Fibroblast of villous mesenchyme (primary cell): ENCODE measurements at regions not wholly inside any gene's neighbourhood (a gene's known extent, or its start where the extent isn't known, plus 50 kb on each side); places are given as distances from the start of the nearest gene placed in this dataset.
"Not testable (repeated sequence)": the region's sequence is repeated elsewhere in the genome, so short reads cannot be mapped to it uniquely, and the experiment has no call there.

Source experiments
- DNase-seq: peaks from one replicate; pipeline ENCODE4 v3.0.0-alpha.2; 2010; ENCODE audit warnings: low read depth
- H3K4me3 ChIP-seq: 2 replicates; pipeline ENCODE4 v1.5.1; 2011; ENCODE audit warnings: low read depth, mild to moderate bottlenecking, low read length
- CTCF ChIP-seq: IDR thresholded peaks from 2 replicates; pipeline ENCODE4 v1.5.1; 2012; ENCODE audit warnings: low read depth, mild to moderate bottlenecking, low read length; ENCODE audit not compliant: insufficient read depth

- H3K4me3 ChIP-seq: no peak overlapping the region
- TF ChIP-seq CTCF: no peak
- no peak for DNase-seq
Observed at GRCh38 chr14:85344847-85345570, 184.9 kb upstream of the FLRT2 start.

GRCh38 chr14:85350667-85351066, 179.3 kb upstream of the FLRT2 start:
- no peak for TF ChIP-seq CTCF
- no peak for DNase-seq
- no peak overlapping the region for H3K4me3 ChIP-seq

GRCh38 chr14:85352588-85352987, 177.4 kb upstream of the FLRT2 start:
- not testable (repeated sequence) for DNase-seq, H3K4me3 ChIP-seq

- DNase-seq: no peak
- no peak overlapping the region for H3K4me3 ChIP-seq
- no peak for TF ChIP-seq CTCF
Observed at GRCh38 chr14:85357120-85357519, 172.8 kb upstream of the FLRT2 start.

- no peak overlapping the region for H3K4me3 ChIP-seq
- no peak for TF ChIP-seq CTCF
- no peak for DNase-seq
Observed at GRCh38 chr14:85358136-85358785, 171.7 kb upstream of the FLRT2 start.

GRCh38 chr14:85359505-85359904, 170.4 kb upstream of the FLRT2 start:
- TF ChIP-seq CTCF: no peak
- H3K4me3 ChIP-seq: no peak overlapping the region
- no peak for DNase-seq

- no peak overlapping the region for H3K4me3 ChIP-seq
- no peak for TF ChIP-seq CTCF
- DNase-seq: no peak
Observed at GRCh38 chr14:85363358-85363757, 166.6 kb upstream of the FLRT2 start.
